Vagina (tissue), 2 donors: ENCODE measurements at regions not wholly inside any gene's neighbourhood (a gene's known extent, or its start where the extent isn't known, plus 50 kb on each side); places are given as distances from the start of the nearest gene placed in this dataset.

Experiments used
- DNase-seq, 2 donors: peaks; one replicate each; pipeline ENCODE4 v3.0.0-alpha.2; 2017; ENCODE audit errors: extremely low spot score in 2 of 2
- H3K27ac ChIP-seq: fragments of 200-600 bp; sonication (generic); one replicate; pipeline ENCODE4 v1.5.1; 2019
- H3K27me3 ChIP-seq: fragments of 200-600 bp; sonication (generic); one replicate; pipeline ENCODE4 v1.5.1; 2019
- H3K36me3 ChIP-seq, 2 donors: fragments of 200-600 bp; sonication (generic); one replicate each; pipeline ENCODE4 v1.5.1; 2017 to 2019
- H3K4me1 ChIP-seq: fragments of 200-600 bp; sonication (generic); one replicate; pipeline ENCODE4 v1.5.1; 2019
- H3K4me3 ChIP-seq, 2 donors: fragments of 200-600 bp; sonication (generic); 1 replicate in 1 of 2; 2 replicates in 1 of 2; pipeline ENCODE4 v1.5.1; 2016 to 2019
- H3K9me3 ChIP-seq: fragments of 200-600 bp; sonication (generic); one replicate; pipeline ENCODE4 v1.5.1; 2019
- POLR2A ChIP-seq, 2 donors: fragments of 450-650 bp; IDR thresholded peaks; one replicate each; pipeline ENCODE4 v1.6.1; 2017; ENCODE audit warnings: antibody characterized with exemption in 2 of 2, mild to moderate bottlenecking in 2 of 2, moderate library complexity in 2 of 2
- POLR2AphosphoS5 ChIP-seq, 2 donors: sonication (generic); formaldehyde crosslinking; IDR thresholded peaks; one replicate each; pipeline ENCODE4 v1.9.0; 2017; ENCODE audit warnings: antibody characterized with exemption in 2 of 2, mild to moderate bottlenecking in 2 of 2, low read depth in 1 of 2; ENCODE audit not compliant: insufficient read depth in 1 of 2
- intact Hi-C: fragments of 100-400 bp; cut with DNase I; formaldehyde crosslinking; loops from one replicate; pipeline ENCODE4 v1.15.1; 2023
- TF ChIP-seq, protein P1 (sequence below), 3 experiments: fragments of 450-650 bp in 2 of 3; fragments of 200-600 bp in 1 of 3; sonication (generic) in 1 of 3; IDR thresholded peaks; one replicate each; pipeline ENCODE4 v1.5.1; 2017 to 2019; ENCODE audit warnings: antibody characterized with exemption in 3 of 3, mild to moderate bottlenecking in 2 of 3, moderate library complexity in 2 of 3

DNA sequence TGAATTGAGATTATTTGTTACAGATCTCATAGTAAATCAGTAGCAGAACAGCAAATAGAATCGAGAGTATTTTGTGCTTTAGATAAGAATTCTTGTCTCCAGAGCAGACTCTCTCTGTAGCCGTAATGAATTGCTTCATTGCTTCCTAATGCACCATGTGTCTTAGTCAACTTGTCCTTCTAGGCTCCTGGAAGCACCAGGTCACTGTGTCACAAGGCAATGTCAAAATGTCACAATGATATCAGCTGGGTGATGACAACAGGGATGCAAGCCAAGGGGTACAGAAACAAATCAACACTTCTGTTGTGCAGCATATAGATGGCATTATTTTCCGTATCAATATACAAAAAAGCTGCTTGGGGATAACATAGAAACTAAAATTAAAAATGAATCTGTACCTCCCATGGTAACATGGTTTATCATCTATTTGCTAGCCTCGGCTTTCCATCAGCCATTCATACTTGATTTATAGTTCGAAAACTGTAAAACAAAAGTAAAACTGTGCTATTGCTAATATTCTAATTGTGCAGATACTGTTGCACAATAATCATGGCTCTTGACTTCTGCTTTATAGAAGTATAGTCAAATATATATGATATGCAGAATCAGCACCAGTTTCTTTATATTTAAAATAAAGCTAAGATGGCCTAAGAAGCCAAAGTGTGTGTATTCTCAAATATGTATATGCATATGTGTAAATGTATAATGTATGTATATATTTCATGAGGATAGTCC is 435.9 kb upstream of the TLE4 start:
- H3K9me3 ChIP-seq = no peaks in the 10 kb centered on the region
- DNase-seq = no peak
- no peak overlapping the region for H3K4me3 ChIP-seq
- no peak overlapping the region for H3K27ac ChIP-seq
- TF ChIP-seq POLR2A (IDR thresholded peaks at IDR 0.05) (no peak), POLR2AphosphoS5 (IDR thresholded peaks at IDR 0.05; ENCODE audit: insufficient read depth in 1 of 2, low read depth in 1 of 2) (no peak)
- TF ChIP-seq, protein P1, sequence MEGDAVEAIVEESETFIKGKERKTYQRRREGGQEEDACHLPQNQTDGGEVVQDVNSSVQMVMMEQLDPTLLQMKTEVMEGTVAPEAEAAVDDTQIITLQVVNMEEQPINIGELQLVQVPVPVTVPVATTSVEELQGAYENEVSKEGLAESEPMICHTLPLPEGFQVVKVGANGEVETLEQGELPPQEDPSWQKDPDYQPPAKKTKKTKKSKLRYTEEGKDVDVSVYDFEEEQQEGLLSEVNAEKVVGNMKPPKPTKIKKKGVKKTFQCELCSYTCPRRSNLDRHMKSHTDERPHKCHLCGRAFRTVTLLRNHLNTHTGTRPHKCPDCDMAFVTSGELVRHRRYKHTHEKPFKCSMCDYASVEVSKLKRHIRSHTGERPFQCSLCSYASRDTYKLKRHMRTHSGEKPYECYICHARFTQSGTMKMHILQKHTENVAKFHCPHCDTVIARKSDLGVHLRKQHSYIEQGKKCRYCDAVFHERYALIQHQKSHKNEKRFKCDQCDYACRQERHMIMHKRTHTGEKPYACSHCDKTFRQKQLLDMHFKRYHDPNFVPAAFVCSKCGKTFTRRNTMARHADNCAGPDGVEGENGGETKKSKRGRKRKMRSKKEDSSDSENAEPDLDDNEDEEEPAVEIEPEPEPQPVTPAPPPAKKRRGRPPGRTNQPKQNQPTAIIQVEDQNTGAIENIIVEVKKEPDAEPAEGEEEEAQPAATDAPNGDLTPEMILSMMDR (IDR thresholded peaks at IDR 0.05) = no peak
- intact Hi-C loops = no loop called here
- no peaks in the 10 kb centered on the region for H3K27me3 ChIP-seq
- H3K4me1 ChIP-seq = no peaks in the 10 kb centered on the region
- H3K36me3 ChIP-seq = no peaks in the 10 kb centered on the region

DNA sequence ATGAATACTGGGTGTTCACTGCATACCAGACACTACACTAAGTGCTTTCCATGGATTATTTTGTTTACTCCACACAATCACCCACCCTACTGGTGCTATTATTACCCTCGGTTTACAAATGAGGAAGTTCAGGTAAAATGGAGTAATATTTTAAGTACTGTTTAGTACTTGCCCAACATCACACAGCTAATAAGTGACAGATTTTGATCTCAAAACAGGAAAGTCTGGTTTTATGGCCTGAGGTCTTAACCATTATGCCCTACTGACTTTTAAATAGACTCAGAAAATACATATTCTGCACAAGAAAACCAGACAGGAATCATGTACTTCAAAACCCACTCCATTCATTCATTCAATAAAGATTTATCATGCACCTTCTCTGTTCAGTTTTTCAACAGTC is 431.0 kb upstream of the TLE4 start:
- H3K4me1 ChIP-seq = no peaks in the 10 kb centered on the region
- no peak overlapping the region for H3K27ac ChIP-seq
- no peaks in the 10 kb centered on the region for H3K36me3 ChIP-seq
- H3K27me3 ChIP-seq = no peaks in the 10 kb centered on the region
- no peaks in the 10 kb centered on the region for H3K9me3 ChIP-seq
- no peak overlapping the region for H3K4me3 ChIP-seq
- TF ChIP-seq POLR2AphosphoS5 (IDR thresholded peaks at IDR 0.05; ENCODE audit: insufficient read depth in 1 of 2, low read depth in 1 of 2) = no peak
- no peak for TF ChIP-seq POLR2A (IDR thresholded peaks at IDR 0.05)
- TF ChIP-seq, protein P1 (IDR thresholded peaks at IDR 0.05) = no peak
- intact Hi-C loops = no loop called here
- no peak for DNase-seq

DNA sequence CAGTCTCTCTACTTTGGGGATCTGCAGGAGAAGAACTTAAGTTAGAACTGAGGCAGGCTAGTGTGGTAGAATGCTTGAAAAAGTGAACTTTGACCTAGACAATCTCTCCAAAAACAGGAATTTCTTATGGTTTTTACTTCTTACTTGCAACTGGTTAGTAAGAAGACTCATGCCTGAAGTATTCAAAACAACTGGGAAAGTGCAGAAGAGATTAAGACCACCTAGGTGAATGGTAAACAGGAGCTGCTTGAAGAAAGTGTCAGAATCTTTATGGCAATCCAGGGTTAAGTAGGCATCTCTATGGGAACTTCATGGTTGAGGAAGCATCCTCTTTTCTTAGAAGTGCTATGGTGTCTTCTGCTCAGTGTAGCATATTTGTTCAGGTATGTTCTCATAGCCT is 428.6 kb upstream of the TLE4 start:
- no peaks in the 10 kb centered on the region for H3K4me1 ChIP-seq
- H3K36me3 ChIP-seq = no peaks in the 10 kb centered on the region
- TF ChIP-seq POLR2A (IDR thresholded peaks at IDR 0.05) = no peak
- TF ChIP-seq, protein P1 (IDR thresholded peaks at IDR 0.05) = no peak
- H3K27ac ChIP-seq = no peak overlapping the region
- no peak overlapping the region for H3K4me3 ChIP-seq
- DNase-seq = no peak
- no peaks in the 10 kb centered on the region for H3K9me3 ChIP-seq
- H3K27me3 ChIP-seq = no peaks in the 10 kb centered on the region
- intact Hi-C loops = no loop called here

DNA sequence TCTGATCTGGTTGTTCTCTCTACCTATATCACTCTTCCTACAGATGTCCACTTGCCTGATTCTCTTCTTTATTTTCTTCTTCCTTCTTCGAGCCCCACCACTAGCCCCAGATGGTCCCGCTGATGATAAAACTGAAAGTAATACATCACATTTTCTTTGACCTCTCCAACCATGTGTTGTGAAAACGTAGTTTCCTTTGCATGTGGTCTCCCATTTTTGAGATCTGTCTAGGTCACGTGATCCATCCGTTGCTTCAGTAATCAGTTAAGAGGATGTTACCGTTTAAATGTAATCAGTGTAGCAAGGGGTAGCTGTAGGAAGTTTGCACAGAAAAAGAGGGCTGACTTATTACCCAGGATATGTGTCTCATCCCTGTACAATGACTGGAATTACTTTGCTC is 426.3 kb upstream of the TLE4 start:
- intact Hi-C loops = no loop called here
- no peaks in the 10 kb centered on the region for H3K27me3 ChIP-seq
- no peak overlapping the region for H3K27ac ChIP-seq
- TF ChIP-seq, protein P1 (IDR thresholded peaks at IDR 0.05) = no peak
- TF ChIP-seq POLR2AphosphoS5 (IDR thresholded peaks at IDR 0.05; ENCODE audit: insufficient read depth in 1 of 2, low read depth in 1 of 2) (no peak), POLR2A (IDR thresholded peaks at IDR 0.05) (no peak)
- H3K9me3 ChIP-seq = no peaks in the 10 kb centered on the region
- no peak for DNase-seq
- H3K4me3 ChIP-seq = no peak overlapping the region
- H3K4me1 ChIP-seq = no peaks in the 10 kb centered on the region
- no peaks in the 10 kb centered on the region for H3K36me3 ChIP-seq

DNA sequence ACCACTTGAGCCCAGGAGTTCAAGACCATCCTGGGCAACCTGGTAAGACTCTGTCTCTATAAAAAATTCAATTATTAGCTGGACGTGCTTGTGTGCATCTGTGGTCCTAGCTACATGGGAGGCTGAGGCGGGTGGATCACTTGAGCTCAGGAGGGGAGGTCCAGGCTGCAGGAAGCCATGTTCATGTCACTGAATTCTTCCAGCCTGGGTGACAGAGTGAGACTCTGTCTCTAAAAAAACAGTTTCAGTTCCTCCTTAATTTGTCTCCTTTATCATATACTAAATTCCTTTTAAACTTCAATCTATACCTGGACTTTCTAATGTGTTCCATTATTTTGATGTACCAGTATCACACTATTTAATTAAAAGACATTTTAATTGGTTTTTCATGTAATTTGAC is 422.2 kb upstream of the TLE4 start:
- no peaks in the 10 kb centered on the region for H3K9me3 ChIP-seq
- no peaks in the 10 kb centered on the region for H3K36me3 ChIP-seq
- H3K27me3 ChIP-seq = no peaks in the 10 kb centered on the region
- no peak for TF ChIP-seq POLR2AphosphoS5 (IDR thresholded peaks at IDR 0.05; ENCODE audit: insufficient read depth in 1 of 2, low read depth in 1 of 2)
- no peak for TF ChIP-seq POLR2A (IDR thresholded peaks at IDR 0.05)
- TF ChIP-seq, protein P1 (IDR thresholded peaks at IDR 0.05) = no peak
- no peak overlapping the region for H3K4me3 ChIP-seq
- intact Hi-C loops = no loop called here
- H3K27ac ChIP-seq = no peak overlapping the region
- DNase-seq = no peak
- no peaks in the 10 kb centered on the region for H3K4me1 ChIP-seq
